ENCODE measurements at regions not wholly inside any gene's neighbourhood (a gene's known extent, or its start where the extent isn't known, plus 50 kb on each side); places are given as distances from the start of the nearest gene placed in this dataset.

- H3K27me3 ChIP-seq = no peaks in the 10 kb centered on the region
- H3K27ac ChIP-seq = no peak overlapping the region
- no peaks in the 10 kb centered on the region for H3K9me3 ChIP-seq
- TF ChIP-seq, protein P1, sequence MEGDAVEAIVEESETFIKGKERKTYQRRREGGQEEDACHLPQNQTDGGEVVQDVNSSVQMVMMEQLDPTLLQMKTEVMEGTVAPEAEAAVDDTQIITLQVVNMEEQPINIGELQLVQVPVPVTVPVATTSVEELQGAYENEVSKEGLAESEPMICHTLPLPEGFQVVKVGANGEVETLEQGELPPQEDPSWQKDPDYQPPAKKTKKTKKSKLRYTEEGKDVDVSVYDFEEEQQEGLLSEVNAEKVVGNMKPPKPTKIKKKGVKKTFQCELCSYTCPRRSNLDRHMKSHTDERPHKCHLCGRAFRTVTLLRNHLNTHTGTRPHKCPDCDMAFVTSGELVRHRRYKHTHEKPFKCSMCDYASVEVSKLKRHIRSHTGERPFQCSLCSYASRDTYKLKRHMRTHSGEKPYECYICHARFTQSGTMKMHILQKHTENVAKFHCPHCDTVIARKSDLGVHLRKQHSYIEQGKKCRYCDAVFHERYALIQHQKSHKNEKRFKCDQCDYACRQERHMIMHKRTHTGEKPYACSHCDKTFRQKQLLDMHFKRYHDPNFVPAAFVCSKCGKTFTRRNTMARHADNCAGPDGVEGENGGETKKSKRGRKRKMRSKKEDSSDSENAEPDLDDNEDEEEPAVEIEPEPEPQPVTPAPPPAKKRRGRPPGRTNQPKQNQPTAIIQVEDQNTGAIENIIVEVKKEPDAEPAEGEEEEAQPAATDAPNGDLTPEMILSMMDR (IDR thresholded peaks at IDR 0.05) = no peak
- TF ChIP-seq EP300 (IDR thresholded peaks at IDR 0.05) = no peak
- no peak for TF ChIP-seq POLR2A (IDR thresholded peaks at IDR 0.05)
- no peaks in the 10 kb centered on the region for H3K36me3 ChIP-seq
- 52 to 67% methylated on average over 5 of the region's 5 CpGs for WGBS, 2 donors
- no peaks in the 10 kb centered on the region for H3K4me1 ChIP-seq
- no peak for DNase-seq (ENCODE audit: low spot score in 2 of 2)
- no peak overlapping the region for H3K4me3 ChIP-seq
Measured at GRCh38 chr12:74977832-74978481, 231.7 kb downstream of the KCNC2 start.

- no peak for DNase-seq (ENCODE audit: low spot score in 2 of 2)
- Histone ChIP-seq H3K9me3 (no peaks in the 10 kb centered on the region), H3K4me1 (no peaks in the 10 kb centered on the region), H3K27me3 (no peaks in the 10 kb centered on the region), H3K4me3 (no peak overlapping the region), H3K27ac (no peak overlapping the region), H3K36me3 (no peaks in the 10 kb centered on the region)
- no peak for TF ChIP-seq POLR2A (IDR thresholded peaks at IDR 0.05)
- TF ChIP-seq, protein P1 (IDR thresholded peaks at IDR 0.05) = no peak
- no peak for TF ChIP-seq EP300 (IDR thresholded peaks at IDR 0.05)
- 15 to 21% methylated on average over 4 of the region's 4 CpGs for WGBS, 2 donors
Measured at GRCh38 chr12:74980510-74980909, 229.1 kb downstream of the KCNC2 start.

GRCh38 chr12:74981541-74981940 is 228.1 kb downstream of the KCNC2 start:
- WGBS, 2 donors = 71 to 76% methylated on average over 1 of the region's 1 CpG
- no peaks in the 10 kb centered on the region for H3K27me3 ChIP-seq
- TF ChIP-seq, protein P1 (IDR thresholded peaks at IDR 0.05) = no peak
- no peak for TF ChIP-seq POLR2A (IDR thresholded peaks at IDR 0.05)
- TF ChIP-seq EP300 (IDR thresholded peaks at IDR 0.05) = no peak

DNA sequence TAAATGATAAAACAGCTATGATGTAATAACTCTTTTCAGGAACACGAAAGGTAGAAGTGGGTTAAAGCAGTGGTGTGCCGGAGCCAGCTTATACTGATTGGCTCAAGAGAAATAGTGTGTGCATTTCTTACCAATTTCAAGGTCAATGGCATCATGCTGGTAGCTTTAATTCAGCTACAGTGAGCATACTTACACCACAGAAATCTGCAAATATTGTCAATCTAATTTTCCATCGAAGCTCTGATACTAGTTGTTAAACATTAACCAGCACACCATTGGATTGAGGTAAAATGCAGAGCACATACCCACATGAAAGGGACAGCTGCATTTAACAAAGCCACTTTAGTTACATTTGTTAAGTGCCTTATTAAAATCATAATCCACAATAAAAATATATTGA is 225.7 kb downstream of the KCNC2 start:
- no peak overlapping the region for H3K27ac ChIP-seq
- DNase-seq (ENCODE audit: low spot score in 2 of 2) = no peak
- WGBS, 2 donors = 77 to 84% methylated on average over 3 of the region's 3 CpGs
- no peak overlapping the region for H3K4me3 ChIP-seq
- no peaks in the 10 kb centered on the region for H3K36me3 ChIP-seq
- H3K9me3 ChIP-seq = no peaks in the 10 kb centered on the region
- H3K4me1 ChIP-seq = no peaks in the 10 kb centered on the region
- TF ChIP-seq POLR2A (IDR thresholded peaks at IDR 0.05) = no peak
- H3K27me3 ChIP-seq = no peaks in the 10 kb centered on the region

More at GRCh38 chr12:74981541-74981940, 228.1 kb downstream of the KCNC2 start:
- DNase-seq (ENCODE audit: low spot score in 2 of 2) = no peak
- H3K4me3 ChIP-seq = no peak overlapping the region
- H3K4me1 ChIP-seq = no peaks in the 10 kb centered on the region
- H3K9me3 ChIP-seq = no peaks in the 10 kb centered on the region
- no peaks in the 10 kb centered on the region for H3K36me3 ChIP-seq
- H3K27ac ChIP-seq = no peak overlapping the region

GRCh38 chr12:74984631-74985030 is 225.0 kb downstream of the KCNC2 start:
- TF ChIP-seq EP300 (IDR thresholded peaks at IDR 0.05) = no peak
- TF ChIP-seq, protein P1 (IDR thresholded peaks at IDR 0.05) = no peak
- TF ChIP-seq POLR2A (IDR thresholded peaks at IDR 0.05) = no peak
- Histone ChIP-seq H3K27ac (no peak overlapping the region), H3K36me3 (no peaks in the 10 kb centered on the region), H3K4me3 (no peak overlapping the region), H3K4me1 (no peaks in the 10 kb centered on the region), H3K9me3 (no peaks in the 10 kb centered on the region), H3K27me3 (no peaks in the 10 kb centered on the region)
- no peak for DNase-seq (ENCODE audit: low spot score in 2 of 2)
- 80 to 81% methylated on average over 4 of the region's 4 CpGs for WGBS, 2 donors
